ENCODE measurements at regions not wholly inside any gene's neighbourhood (a gene's known extent, or its start where the extent isn't known, plus 50 kb on each side); places are given as distances from the start of the nearest gene placed in this dataset.
A peak's percentile ranks its signal among the peaks of the same experiment; 100 is the strongest.

DNA sequence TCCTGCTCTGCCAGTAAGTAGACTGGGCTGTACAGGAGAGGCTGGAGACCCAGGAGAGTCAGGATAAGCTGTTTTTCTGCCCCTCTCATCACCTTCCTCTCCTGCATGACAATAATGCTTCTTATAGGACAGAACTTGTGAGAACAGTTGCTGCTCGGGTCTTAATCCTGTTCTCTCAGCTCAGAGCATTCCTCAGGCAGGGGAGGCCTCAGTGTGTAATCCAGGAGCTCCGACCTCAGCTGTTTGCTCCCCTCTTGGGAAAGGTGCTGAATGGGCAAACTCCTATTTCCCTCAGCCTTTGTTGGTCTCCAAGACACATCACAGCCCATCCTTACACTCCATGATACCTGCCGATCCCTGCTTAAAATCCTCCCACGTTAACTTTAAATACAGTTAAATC lies 134.9 kb upstream of the LRFN2 start:
- TF ChIP-seq, protein P1, sequence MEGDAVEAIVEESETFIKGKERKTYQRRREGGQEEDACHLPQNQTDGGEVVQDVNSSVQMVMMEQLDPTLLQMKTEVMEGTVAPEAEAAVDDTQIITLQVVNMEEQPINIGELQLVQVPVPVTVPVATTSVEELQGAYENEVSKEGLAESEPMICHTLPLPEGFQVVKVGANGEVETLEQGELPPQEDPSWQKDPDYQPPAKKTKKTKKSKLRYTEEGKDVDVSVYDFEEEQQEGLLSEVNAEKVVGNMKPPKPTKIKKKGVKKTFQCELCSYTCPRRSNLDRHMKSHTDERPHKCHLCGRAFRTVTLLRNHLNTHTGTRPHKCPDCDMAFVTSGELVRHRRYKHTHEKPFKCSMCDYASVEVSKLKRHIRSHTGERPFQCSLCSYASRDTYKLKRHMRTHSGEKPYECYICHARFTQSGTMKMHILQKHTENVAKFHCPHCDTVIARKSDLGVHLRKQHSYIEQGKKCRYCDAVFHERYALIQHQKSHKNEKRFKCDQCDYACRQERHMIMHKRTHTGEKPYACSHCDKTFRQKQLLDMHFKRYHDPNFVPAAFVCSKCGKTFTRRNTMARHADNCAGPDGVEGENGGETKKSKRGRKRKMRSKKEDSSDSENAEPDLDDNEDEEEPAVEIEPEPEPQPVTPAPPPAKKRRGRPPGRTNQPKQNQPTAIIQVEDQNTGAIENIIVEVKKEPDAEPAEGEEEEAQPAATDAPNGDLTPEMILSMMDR (IDR thresholded peaks at IDR 0.05), result no peak
- POLR2A ChIA-PET, result no interaction called here
- no peak for ATAC-seq (ENCODE audit: low read depth)

DNA sequence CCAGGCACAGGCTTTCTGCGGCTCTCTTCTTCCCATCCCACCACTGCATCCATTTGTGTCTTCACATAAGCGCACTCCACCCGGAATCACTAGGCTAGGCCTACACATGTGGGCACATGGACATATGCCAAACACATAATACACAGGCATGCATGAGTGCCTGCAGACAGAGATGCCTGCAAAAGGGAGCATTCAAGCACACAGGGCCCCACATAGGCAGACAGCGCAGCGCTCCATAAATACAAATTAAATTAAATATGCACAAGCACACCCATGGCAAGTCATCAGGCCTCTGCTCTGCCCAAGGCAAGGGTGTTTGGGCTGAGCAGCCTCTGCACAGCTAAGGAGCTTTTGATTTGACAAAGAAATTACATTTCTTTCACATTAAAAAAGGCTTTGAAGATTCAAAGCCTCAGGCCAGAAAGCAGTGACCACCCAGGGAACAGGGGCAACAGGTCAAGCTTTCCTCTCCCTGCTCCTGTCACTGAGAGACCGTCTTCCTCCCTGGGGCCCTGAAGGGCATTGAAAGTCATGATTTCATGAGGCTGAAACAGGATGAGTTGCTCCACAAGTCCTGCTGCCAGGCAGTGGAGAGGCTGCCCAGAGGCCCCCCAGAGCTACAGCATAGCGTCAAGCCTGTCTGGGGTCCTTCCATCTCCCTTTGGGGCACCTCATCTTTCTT lies 134.2 kb upstream of the LRFN2 start:
- TF ChIP-seq, protein P1 (IDR thresholded peaks at IDR 0.05), result no peak
- Mint-ChIP-seq H3K27ac (no peak overlapping the region), H3K9me3 (no peaks in the 10 kb centered on the region), H3K36me3 (ENCODE audit: low read depth) (no peaks in the 10 kb centered on the region), H3K4me1 (peaks cover 24% of the 10 kb centered on the region), H3K27me3 (no peaks in the 10 kb centered on the region), H3K4me3 (no peak overlapping the region)
- intact Hi-C loops (cut with micrococcal nuclease), result no loop called here
- ChIA-PET CTCF (no interaction called here), POLR2A (no interaction called here)
- DNase-seq (no peak), ATAC-seq (ENCODE audit: low read depth) (no peak)

More for the DNA sequence above, 134.9 kb upstream of the LRFN2 start:
- Mint-ChIP-seq H3K27ac (no peak overlapping the region), H3K36me3 (ENCODE audit: low read depth) (no peaks in the 10 kb centered on the region), H3K4me1 (peaks cover 24% of the 10 kb centered on the region), H3K27me3 (no peaks in the 10 kb centered on the region), H3K4me3 (no peak overlapping the region), H3K9me3 (no peaks in the 10 kb centered on the region)
- intact Hi-C loops (cut with micrococcal nuclease), result no loop called here
- CTCF ChIA-PET, result no interaction called here
- DNase-seq, result no peak

DNA sequence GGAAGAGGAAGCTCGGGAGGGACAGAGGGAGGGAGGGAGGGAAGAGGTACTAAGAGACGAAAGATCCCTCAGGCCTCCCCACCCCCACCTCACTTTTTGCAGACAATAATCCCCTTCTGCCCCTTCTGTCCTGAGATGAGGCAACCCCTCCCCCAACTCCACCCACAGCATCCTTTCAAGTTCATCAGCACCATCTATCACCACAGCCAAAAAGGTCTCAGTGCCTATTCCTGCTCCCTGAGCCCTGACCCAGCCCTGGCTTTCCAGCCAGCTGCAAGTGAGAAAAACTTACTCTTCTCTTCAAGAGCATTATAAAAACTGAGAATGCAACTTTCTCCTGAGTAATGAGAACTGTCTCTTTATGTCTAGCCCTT lies 133.2 kb upstream of the LRFN2 start:
- Mint-ChIP-seq H3K36me3 (ENCODE audit: low read depth) (no peaks in the 10 kb centered on the region), H3K27ac (no peak overlapping the region), H3K4me1 (peaks cover 24% of the 10 kb centered on the region), H3K9me3 (no peaks in the 10 kb centered on the region), H3K4me3 (no peak overlapping the region), H3K27me3 (no peaks in the 10 kb centered on the region)
- ATAC-seq (ENCODE audit: low read depth), result no peak
- TF ChIP-seq, protein P1 (IDR thresholded peaks at IDR 0.05), result no peak
- intact Hi-C loops (cut with micrococcal nuclease), result no loop called here
- CTCF ChIA-PET, result no interaction called here
- no peak for DNase-seq
- POLR2A ChIA-PET, result no interaction called here

DNA sequence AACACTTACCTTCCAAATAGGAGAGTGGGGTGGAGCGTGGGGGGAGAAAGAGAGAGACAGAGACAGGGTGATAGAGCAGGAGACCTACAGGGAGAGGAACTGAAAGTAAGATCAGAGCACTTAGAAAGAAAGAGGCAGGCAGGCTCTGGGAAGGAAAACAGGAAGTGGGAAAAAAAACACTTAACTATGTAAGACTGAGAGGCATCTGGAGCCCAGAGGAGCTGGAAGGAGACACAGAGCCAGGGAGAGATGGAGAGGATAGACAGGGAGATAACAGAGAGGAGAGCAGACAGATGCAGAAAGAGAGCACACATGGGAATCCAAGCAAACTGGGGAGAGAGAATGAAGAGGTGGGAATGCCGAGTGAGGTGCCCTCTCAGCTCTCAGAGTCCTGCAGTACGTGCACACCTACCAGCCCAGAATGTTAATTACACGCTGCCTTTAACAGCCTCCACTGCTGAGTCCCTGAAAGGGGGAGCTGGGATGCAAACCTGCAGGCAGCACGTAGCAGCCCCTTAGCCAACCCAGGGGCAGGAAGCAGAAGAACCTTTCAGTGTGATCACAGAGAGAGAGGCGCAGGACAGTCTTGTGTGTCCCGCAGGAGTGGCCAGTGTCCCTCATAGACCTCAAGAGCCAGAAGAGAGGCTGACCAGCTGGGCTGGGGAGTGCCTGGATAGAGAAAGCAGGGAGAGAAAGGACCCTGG lies 132.7 kb upstream of the LRFN2 start:
- intact Hi-C loops (cut with micrococcal nuclease), result no loop called here
- CTCF ChIA-PET, result no interaction called here
- DNase-seq, result no peak

DNA sequence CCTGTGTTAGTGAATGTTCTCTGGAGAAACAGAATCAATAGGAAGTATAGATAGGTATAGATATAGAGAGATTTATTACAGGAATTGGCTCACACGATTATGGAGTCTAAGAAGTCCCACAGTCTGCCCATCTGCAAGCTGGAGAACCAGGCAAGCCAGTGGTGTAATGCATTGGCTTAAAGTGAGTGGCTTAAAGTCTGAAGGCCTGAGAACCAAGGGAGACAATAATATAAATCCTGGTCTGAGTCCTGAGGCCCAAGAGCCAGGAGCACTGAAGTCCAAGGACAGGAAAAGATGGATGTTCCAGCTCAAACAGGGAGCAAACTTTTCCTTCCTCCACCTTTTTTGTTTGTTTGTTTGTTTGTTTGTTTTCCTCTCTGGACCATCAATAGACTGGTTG lies 131.2 kb upstream of the LRFN2 start:
- POLR2A ChIA-PET, result no interaction called here
- Mint-ChIP-seq H3K36me3 (ENCODE audit: low read depth) (no peaks in the 10 kb centered on the region), H3K9me3 (no peaks in the 10 kb centered on the region), H3K27ac (no peak overlapping the region), H3K27me3 (peaks cover 6% of the 10 kb centered on the region), H3K4me3 (no peak overlapping the region), H3K4me1 (peaks cover 24% of the 10 kb centered on the region)
- CTCF ChIA-PET, result interaction anchor here (0.8 kb wide), 1 partner anchor 13 kb away, joined by 3 read pairs; no protein-coding TSS in a partner anchor
- no peak for DNase-seq
- TF ChIP-seq, protein P1 (IDR thresholded peaks at IDR 0.05), result no peak
- intact Hi-C loops (cut with micrococcal nuclease), result no loop called here
- ATAC-seq (ENCODE audit: low read depth), result no peak

More for the DNA sequence above, 132.7 kb upstream of the LRFN2 start:
- H3K4me1 Mint-ChIP-seq, result peaks cover 24% of the 10 kb centered on the region
- TF ChIP-seq, protein P1 (IDR thresholded peaks at IDR 0.05), result no peak
- ATAC-seq (ENCODE audit: low read depth), result peak; percentile 74
- H3K36me3 Mint-ChIP-seq (ENCODE audit: low read depth), result no peaks in the 10 kb centered on the region
- no peak overlapping the region for H3K27ac Mint-ChIP-seq
- POLR2A ChIA-PET, result no interaction called here
- no peaks in the 10 kb centered on the region for H3K9me3 Mint-ChIP-seq
- H3K4me3 Mint-ChIP-seq, result peak overlapping the region; percentile 65
- no peaks in the 10 kb centered on the region for H3K27me3 Mint-ChIP-seq
